Neural cell (in vitro differentiated cells): ENCODE measurements at regions not wholly inside any gene's neighbourhood (a gene's known extent, or its start where the extent isn't known, plus 50 kb on each side); places are given as distances from the start of the nearest gene placed in this dataset.

Source experiments
- H2AFZ ChIP-seq: fragments of 200-600, 300-800 bp; sonication (generic), shearing (Covaris generic); 2 replicates; pipeline ENCODE4 v1.6.0; 2014; ENCODE audit warnings: low read depth, mild to moderate bottlenecking, antibody characterized with exemption, low read length, moderate library complexity
- H3F3A ChIP-seq: fragments of 200-600 bp; shearing (Covaris generic); 2 replicates; pipeline ENCODE4 v1.6.1; 2016; ENCODE audit warnings: mild to moderate bottlenecking, moderate library complexity, mixed read lengths, antibody characterized with exemption, low read length; ENCODE audit not compliant: insufficient read depth, poor library complexity, severe bottlenecking
- H3K27ac ChIP-seq: fragments of 200-600, 300-800 bp; sonication (generic), shearing (Covaris generic); 2 replicates; pipeline ENCODE4 v1.5.1; 2014; ENCODE audit warnings: mild to moderate bottlenecking, low read length, moderate library complexity
- H3K27me3 ChIP-seq: fragments of 300-800, 200-600 bp; sonication (generic), shearing (Covaris generic); 2 replicates; pipeline ENCODE4 v1.6.0; 2014; ENCODE audit warnings: mild to moderate bottlenecking, low read depth, low read length, moderate library complexity; ENCODE audit not compliant: insufficient read depth
- H3K36me3 ChIP-seq: fragments of 300-800, 200-600 bp; sonication (generic), shearing (Covaris generic); 2 replicates; pipeline ENCODE4 v1.5.1; 2014; ENCODE audit warnings: mild to moderate bottlenecking, antibody characterized with exemption, low read length, moderate library complexity; ENCODE audit not compliant: insufficient read depth
- H3K4me2 ChIP-seq: fragments of 300-800, 200-600 bp; sonication (generic), shearing (Covaris generic); 2 replicates; pipeline ENCODE4 v1.6.0; 2014; ENCODE audit warnings: mild to moderate bottlenecking, low read length
- H3K4me3 ChIP-seq: fragments of 300-800, 200-600 bp; sonication (generic), shearing (Covaris generic); 2 replicates; pipeline ENCODE4 v1.5.1; 2014; ENCODE audit warnings: mild to moderate bottlenecking, low read length, moderate library complexity
- H3K79me2 ChIP-seq: fragments of 200-600 bp; shearing (Covaris generic); replicated peaks from 2 replicates; pipeline ENCODE4 v1.6.0; 2014; ENCODE audit warnings: mild to moderate bottlenecking, low read length, moderate library complexity; ENCODE audit not compliant: insufficient read depth
- H3K9ac ChIP-seq: fragments of 300-800, 200-600 bp; sonication (generic), shearing (Covaris generic); 2 replicates; pipeline ENCODE4 v1.6.1; 2016; ENCODE audit warnings: mild to moderate bottlenecking, low read length, mixed read lengths
- H3K9me2 ChIP-seq: fragments of 200-600 bp; shearing (Covaris generic); 2 replicates; pipeline ENCODE4 v1.6.1; 2016; ENCODE audit warnings: mild to moderate bottlenecking, low read length, mixed read lengths; ENCODE audit not compliant: insufficient read depth
- H3K9me3 ChIP-seq: fragments of 200-600, 300-800 bp; sonication (generic), shearing (Covaris generic); 2 replicates; pipeline ENCODE4 v1.6.1; 2016; ENCODE audit warnings: mild to moderate bottlenecking, mixed run types, low read length, moderate library complexity, mixed read lengths
- H4K20me1 ChIP-seq: fragments of 200-600 bp; shearing (Covaris generic); 2 replicates; pipeline ENCODE4 v1.6.1; 2016; ENCODE audit warnings: mild to moderate bottlenecking, mixed run types; ENCODE audit not compliant: insufficient read depth
- CTCF ChIP-seq: fragments of 450-650 bp; IDR thresholded peaks from 2 replicates; pipeline ENCODE4 v1.5.1; 2014; ENCODE audit warnings: antibody characterized with exemption, mild to moderate bottlenecking, moderate library complexity; ENCODE audit not compliant: poor library complexity, severe bottlenecking
- EP300 ChIP-seq: fragments of 450-650 bp; conservative IDR thresholded peaks from 2 replicates; pipeline ENCODE4 v1.6.1; 2014; ENCODE audit warnings: antibody characterized with exemption, mild to moderate bottlenecking, moderate library complexity; ENCODE audit not compliant: poor library complexity, severe bottlenecking
- EZH2 ChIP-seq: fragments of 200-600, 300-800 bp; shearing (Covaris generic), sonication (generic); IDR thresholded peaks from 2 replicates; pipeline ENCODE4 v1.6.1; 2014; ENCODE audit warnings: antibody characterized with exemption, low read length, borderline replicate concordance, mild to moderate bottlenecking; ENCODE audit not compliant: insufficient read depth, poor library complexity, severe bottlenecking
- MXI1 ChIP-seq: fragments of 450-650 bp; conservative IDR thresholded peaks from 2 replicates; pipeline ENCODE4 v1.6.1; 2014; ENCODE audit warnings: antibody characterized with exemption, mild to moderate bottlenecking; ENCODE audit not compliant: poor library complexity, severe bottlenecking
- POLR2AphosphoS5 ChIP-seq: IDR thresholded peaks from 2 replicates; pipeline ENCODE4 v1.6.1; 2012
- RAD21 ChIP-seq: fragments of 450-650 bp; conservative IDR thresholded peaks from 2 replicates; pipeline ENCODE4 v1.6.1; 2014; ENCODE audit warnings: antibody characterized with exemption, mild to moderate bottlenecking, moderate library complexity
- REST ChIP-seq: IDR thresholded peaks from 2 replicates; pipeline ENCODE4 v1.6.1; 2012; ENCODE audit warnings: borderline replicate concordance
- SMC3 ChIP-seq: fragments of 450-650 bp; conservative IDR thresholded peaks from 2 replicates; pipeline ENCODE4 v1.6.1; 2014; ENCODE audit warnings: antibody characterized with exemption, mild to moderate bottlenecking, moderate library complexity; ENCODE audit not compliant: poor library complexity
- TAF1 ChIP-seq: IDR thresholded peaks from 2 replicates; pipeline ENCODE4 v1.6.1; 2012; ENCODE audit warnings: low read depth

GRCh38 chr2:52936029-52936428, 831.6 kb upstream of the CHAC2 start:
- Histone ChIP-seq H3K4me2 (no peak overlapping the region), H3K27ac (peak overlapping the region; percentile 36), H3F3A (no peaks in the 10 kb centered on the region), H3K9me2 (no peaks in the 10 kb centered on the region), H3K9ac (no peak overlapping the region), H3K36me3 (no peaks in the 10 kb centered on the region), H3K4me3 (no peak overlapping the region), H3K79me2 (no peaks in the 10 kb centered on the region), H4K20me1 (no peaks in the 10 kb centered on the region), H3K9me3 (no peaks in the 10 kb centered on the region), H3K27me3 (no peaks in the 10 kb centered on the region), H2AFZ (no peak overlapping the region)
- no peak for TF ChIP-seq CTCF
- no peak for TF ChIP-seq REST
- no peak for TF ChIP-seq MXI1
- TF ChIP-seq EP300, result peak; percentile 73
- no peak for TF ChIP-seq TAF1
- no peak for TF ChIP-seq EZH2
- TF ChIP-seq SMC3, result no peak
- TF ChIP-seq RAD21, result peak; percentile 28
- TF ChIP-seq POLR2AphosphoS5, result peak; percentile 22

GRCh38 chr2:52934920-52935640, 832.5 kb upstream of the CHAC2 start:
- Histone ChIP-seq H3K79me2 (no peaks in the 10 kb centered on the region), H3K9me2 (no peaks in the 10 kb centered on the region), H3K4me2 (no peak overlapping the region), H3K4me3 (no peak overlapping the region), H3F3A (no peaks in the 10 kb centered on the region), H4K20me1 (no peaks in the 10 kb centered on the region), H3K27me3 (no peaks in the 10 kb centered on the region), H3K36me3 (no peaks in the 10 kb centered on the region), H3K27ac (no peak overlapping the region), H3K9me3 (no peaks in the 10 kb centered on the region), H3K9ac (no peak overlapping the region), H2AFZ (no peak overlapping the region)
- TF ChIP-seq CTCF, result no peak
- no peak for TF ChIP-seq REST
- TF ChIP-seq SMC3, result no peak
- TF ChIP-seq TAF1, result no peak
- no peak for TF ChIP-seq MXI1
- no peak for TF ChIP-seq RAD21
- TF ChIP-seq EP300, result no peak
- no peak for TF ChIP-seq POLR2AphosphoS5
- TF ChIP-seq EZH2, result no peak
